Medulla oblongata (tissue), 1 donor: ENCODE measurements at regions not wholly inside any gene's neighbourhood (a gene's known extent, or its start where the extent isn't known, plus 50 kb on each side); places are given as distances from the start of the nearest gene placed in this dataset.
A peak's percentile ranks its signal among the peaks of the same experiment; 100 is the strongest.

Experiments
- DNase-seq: peaks from one replicate; pipeline ENCODE4 v3.0.0-alpha.2; 2015; ENCODE audit errors: extremely low spot score

DNA sequence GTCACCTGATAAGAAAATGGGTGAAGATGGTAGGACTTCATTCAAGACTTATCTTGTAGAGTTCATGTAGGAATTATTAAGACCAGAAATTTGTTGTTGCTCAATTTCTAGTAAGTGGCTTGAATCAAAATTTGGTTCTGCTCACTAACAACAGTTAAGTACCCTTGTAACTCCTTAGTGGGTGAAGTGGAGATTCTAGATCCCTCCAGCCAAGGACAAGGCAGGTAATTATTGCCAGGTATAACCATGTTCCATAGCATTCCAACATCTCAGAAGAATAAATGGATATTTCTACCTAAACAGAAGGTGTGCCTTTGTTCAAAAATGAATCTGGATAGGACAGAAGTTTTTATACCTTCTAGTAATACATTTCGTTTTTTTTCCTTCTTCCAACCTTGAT is 282.3 kb downstream of the DUSP10 start:
- DNase-seq = no peak

DNA sequence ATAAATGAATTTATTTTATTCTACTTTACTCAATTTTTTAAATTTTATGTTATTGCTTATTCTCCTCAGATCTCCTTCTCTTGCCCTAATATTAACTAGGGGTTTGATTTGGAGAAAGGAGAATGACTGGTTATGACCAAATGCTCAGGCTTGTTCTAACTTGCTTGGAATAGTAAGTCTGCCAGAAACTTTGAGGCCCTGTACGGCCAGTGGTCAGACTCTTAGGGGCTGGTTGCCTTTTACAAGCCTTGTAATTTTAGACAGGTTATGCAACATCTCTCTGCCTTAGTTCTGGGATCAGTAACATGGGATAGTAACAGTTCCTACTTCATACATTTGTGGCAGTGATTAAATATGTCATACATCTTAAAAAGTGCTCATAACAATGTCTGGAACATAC is 279.5 kb downstream of the DUSP10 start:
- DNase-seq = no peak

DNA sequence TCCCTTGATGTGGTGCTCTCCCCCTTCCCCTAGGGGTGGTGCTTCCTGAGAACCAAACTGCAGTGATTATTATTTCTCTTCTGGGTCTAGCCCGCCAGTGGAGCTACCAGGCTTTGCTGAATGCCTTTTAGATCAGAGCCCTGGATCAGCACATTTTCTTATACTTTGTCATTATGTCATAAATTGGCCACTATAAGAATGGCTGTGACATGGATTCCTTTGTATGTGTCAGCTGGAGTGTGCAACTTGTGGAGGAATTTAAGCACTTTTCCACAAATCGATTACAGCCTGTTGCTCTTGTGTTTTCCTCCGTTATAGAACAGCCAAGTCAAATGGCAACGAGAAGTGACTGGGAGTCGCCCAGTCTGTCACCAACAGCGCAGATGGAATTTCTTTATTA is 273.3 kb downstream of the DUSP10 start:
- no peak for DNase-seq

DNA sequence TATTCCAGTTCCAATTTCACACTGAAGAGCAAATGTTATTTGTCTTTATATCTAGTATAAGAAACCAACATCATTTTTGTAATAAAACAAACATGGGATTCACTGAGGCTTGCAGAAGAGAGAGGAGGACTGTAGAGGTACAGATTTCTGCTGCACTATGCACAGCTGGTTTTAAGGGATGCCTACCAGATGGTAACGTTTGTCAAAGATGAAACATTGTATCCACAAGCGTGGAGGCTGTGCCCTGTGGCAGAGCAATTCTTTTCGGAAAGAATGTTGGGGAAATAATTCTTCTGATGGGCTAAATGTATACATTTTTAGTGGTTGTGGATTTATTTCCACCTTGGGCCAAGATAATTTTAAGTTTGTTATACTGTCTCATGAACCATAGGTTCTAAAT is 272.4 kb downstream of the DUSP10 start:
- DNase-seq = no peak

DNA sequence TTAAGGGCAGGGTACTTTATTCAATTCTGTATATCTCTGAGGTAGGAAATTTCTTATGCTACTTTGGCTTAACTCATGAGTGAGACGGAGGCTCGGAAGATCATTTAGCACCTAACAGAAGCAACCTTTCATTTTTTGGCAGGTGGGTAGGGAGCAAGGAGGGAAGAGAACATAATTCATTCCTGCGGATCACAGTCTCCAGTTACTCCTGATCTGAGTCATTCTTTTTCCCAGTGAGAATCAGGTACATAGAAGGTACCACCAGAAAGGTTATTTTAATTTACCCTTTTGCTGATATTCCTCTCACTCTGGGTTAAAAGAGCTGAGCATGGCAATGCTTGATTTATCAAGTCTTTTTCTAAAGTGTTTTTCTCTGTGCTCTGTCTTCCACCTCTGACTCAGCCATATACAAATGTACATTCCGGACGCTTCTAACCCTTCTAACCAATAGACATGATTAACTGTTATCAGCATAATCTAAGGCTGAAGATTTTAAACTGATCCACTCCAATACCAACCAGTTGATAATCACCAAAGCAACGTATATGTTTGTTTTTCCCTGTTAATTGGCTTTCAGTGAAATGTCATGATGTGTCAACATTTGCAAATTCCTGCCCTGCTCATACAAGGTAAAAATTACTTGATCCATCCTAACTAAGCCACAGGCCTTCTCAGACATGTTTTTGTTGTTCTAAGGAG is 271.7 kb downstream of the DUSP10 start:
- no peak for DNase-seq

DNA sequence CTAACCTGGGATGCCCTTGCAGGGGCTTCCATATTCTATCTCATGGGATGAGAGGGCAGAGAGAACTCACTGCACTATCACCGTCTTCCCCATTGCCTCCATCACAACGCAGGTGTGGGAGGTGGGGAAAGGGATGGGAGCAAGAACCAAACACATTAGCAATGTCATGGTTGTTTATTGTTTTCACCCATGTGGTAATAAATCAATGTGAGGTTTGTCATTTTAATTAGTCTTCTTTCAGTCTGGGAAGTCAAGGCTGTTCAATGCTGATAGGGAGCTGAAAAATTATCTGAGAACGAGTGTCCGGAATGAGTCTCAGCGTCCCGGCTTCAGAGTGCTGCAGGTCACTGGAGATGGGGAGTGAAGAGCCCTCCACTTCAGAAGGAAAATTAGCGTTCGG is 268.5 kb downstream of the DUSP10 start:
- DNase-seq = no peak

DNA sequence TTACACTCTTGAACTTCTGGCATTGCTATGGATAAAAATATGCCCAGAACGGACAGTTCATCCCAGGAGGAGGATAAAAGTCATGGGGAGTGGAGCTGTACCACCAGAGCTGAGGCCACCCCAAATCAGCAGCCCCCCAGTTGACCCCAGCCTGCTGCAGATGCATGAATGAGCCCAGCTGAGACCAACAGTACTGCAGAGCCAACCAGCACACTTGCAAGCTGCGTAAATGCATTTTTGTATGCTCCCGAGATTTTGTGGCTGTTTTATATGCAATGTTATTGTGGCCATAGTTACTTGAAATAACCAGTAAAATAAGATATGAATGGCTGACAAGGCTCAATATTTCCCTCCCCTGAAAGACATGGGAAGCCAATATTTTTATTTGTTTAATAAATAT is 264.6 kb downstream of the DUSP10 start:
- no peak for DNase-seq

DNA sequence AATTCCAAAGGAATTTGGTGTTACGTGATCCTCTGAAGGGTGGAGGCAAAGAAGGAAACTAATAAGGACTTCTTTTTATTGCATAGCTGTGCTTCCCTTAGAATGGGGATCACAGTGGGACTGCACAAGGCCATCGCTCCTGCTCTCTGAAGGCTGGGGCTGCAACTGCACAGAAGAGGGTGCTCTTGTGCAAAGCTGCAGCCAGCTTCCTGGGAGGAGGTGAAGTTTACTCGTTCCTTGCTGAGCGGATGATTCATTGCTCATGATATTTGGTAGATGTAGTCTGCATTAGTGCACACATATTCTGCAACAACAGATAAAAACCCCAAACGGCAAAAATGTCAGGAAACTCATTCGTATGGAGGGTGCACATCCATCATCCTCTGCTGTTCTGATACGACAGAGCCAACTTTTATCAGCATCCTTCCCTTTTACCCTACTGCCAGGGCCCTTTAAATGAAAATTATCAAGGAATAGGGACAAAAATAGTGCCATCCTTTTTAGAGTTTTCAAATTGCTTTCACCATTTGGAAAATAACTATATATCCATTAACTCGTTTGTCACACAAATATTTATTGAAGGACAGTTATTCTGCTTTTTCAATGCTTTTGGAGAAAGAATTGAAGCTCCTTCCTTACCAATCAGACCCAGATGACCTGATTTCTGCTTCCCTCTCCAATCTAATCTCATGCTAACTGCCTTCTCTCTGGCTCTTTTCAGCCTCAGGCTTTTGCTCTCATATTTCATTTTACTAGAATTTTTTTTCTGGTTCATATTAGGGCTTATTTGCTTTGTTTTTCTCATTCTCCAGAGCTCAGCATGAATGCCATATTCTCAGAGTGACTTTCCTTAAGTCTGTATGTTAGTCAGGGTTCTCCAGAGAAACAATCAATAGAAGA is 263.6 kb downstream of the DUSP10 start:
- DNase-seq = peak; percentile 73

DNA sequence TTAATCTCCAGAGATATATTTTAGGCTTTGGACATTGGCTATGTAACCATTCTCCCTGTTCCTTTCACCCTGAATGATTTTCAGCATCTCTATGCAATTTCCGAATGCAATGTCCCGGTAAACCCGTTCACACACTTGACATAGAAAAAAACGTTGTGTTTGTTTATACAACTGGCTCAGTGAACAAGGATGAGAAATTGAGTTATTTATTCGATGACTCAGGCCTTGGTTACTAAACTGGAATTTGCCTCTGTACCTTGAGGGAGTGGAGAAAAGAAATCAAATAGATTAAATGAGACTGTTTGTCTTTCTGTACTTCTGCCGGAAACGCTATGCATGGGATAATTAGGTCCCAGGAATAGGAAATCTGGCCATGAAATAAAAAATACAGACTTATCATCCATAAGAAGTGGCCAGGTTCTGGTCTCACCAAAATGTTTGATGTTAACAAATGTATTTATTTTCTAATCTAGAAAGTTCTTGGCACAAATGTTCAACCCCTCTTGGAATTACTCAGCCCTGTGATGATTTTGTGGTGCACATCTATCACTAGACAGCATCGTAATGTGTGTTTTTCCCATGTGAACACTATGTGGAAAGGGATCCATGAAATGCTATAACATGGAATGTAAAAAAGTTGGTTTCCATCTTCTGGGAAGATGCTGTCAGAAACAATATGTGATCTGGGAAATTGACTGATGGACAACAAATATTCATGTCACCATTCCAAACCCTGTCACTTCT is 253.9 kb downstream of the DUSP10 start:
- no peak for DNase-seq

DNA sequence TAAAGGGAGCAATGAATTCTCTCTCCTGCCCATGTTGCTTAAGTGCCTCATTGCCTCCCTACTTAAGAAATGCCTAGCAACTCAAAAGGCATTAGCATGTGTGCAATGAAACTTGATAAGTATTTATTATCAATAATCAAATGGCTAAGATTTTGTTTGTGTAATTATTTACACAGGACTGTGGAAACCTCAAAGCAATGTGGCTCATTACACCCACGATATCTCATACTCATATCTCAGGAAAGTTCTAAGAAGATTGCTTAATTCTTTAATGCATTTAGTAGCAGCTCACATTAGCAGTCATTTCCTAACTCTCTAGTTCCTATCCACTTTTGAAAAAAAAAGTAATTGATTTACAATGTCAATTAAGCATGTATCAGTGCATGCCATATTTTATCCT is 253.3 kb downstream of the DUSP10 start:
- DNase-seq = no peak

DNA sequence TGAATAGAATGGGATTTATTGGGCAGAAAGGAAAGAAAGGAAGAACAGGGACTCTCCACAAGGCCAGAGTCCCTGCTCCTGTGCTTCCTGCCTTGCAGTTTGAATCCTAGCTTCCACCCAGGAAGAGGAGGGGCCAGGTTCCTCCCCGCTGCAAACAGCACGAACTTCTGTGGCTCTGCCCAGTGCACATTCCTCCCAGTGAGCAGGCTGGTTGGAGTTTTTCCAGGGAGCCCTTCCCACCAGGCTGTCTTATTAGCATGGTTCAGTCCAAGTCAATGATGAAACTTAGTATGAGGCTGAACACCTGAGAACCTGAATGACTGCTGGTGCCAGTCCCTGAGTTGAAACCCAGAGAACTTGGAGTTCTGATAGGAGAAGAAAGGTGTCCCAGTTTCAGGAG is 247.2 kb downstream of the DUSP10 start:
- DNase-seq = no peak

DNA sequence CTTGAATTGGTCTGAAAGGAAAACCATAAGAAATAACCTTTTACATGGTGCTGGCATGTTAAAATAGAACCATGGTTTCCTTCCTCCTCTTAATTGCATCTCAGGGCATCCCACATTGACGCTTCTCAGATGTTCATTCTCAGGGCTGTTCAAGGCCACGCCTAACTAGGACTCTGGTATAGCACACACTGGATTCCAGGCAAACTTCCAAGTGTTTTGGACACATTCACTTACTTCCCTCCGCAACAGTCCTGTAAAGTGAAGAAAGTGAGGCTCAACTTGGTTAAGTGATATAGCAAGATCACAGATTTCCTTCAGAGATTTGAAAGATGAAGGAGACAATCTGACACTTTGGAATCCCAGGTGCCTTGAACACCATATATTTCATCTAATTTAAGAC is 244.8 kb downstream of the DUSP10 start:
- DNase-seq = no peak

DNA sequence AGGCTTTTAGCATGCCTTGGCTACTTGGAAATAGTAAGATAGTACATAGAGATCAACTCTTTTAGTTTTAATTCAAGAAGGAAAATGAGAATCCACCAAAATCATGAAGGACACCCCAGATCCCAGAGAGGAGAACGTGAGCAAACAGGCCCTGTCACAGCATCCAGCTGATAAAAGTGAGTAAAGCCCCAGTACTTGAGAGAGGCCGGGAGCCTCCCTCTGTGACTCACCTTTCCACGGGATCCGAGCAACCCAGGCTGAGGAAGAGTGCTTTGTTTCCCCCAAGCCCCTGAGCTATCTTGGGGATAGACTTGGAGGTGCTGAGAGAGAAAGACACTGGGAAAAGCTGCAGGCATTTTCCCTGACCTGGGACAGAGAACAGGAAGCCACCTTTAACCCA is 238.6 kb downstream of the DUSP10 start:
- DNase-seq = no peak

DNA sequence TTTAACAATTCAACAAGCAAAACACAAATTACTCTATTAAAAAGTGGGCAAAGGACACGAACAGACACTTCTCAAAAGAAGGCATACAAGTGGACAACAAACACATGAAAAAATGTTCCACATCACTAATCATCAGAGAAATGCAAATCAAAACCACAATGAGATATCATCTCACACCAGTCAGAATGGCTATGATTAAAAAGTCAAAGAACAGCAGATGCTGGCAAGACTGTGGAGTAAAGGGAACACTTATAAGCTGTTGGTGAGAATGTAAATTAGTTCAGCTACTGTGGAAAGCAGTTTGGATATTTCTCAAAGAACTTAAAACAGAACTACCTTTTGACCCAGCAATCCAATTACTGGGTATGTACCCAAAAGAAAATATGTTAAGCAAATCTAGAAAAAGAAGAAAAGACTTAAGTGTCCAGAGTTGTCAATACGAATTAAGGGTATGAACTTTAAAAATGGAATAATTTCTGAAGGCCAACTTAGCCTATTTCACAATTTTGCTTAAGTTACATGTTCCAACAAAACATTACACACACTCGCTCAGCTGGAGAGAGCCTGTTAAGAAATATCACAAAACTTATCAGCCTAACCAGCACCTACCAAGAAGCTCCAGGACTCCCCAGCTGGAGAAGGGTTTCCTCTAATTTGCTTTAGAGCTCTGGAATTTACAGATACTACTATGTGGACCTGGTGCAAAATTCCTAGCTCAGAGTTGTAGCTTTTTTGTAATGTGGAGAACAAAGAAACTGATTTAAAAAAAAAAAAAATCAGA is 232.1 kb downstream of the DUSP10 start:
- DNase-seq = no peak

DNA sequence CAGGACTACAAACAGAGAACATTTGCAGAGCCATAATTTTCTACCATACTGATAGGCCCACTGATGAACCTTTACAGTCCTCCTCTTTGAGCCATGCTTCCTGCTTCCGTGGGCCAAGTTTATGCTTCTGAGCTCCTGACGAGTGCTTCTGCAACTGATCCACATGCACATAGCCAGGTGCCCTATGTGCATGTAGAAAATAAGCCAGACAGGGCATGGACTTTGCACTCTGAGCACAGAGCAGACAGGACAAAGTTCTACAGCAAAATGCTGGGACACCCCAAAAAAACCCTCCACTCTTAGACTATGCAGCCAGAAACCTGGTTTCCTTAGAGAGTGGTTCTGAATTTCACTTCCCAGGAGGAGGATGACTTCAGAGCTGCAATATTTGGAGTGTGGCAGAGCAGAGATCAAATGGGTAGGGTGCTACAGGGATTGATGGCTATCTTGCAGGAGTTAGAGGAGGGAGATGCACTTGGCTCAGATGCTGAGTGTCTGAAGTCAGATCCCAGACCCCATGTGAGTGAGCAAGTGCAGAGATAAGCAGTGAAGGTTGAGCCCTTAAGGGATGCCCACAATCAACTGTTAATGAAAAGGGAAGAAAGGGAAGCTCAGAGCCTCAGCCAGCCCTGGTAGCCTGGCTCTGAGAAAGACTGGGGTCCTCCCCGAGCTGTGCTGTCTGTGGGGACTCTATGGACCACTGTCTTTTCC is 230.9 kb downstream of the DUSP10 start:
- no peak for DNase-seq

DNA sequence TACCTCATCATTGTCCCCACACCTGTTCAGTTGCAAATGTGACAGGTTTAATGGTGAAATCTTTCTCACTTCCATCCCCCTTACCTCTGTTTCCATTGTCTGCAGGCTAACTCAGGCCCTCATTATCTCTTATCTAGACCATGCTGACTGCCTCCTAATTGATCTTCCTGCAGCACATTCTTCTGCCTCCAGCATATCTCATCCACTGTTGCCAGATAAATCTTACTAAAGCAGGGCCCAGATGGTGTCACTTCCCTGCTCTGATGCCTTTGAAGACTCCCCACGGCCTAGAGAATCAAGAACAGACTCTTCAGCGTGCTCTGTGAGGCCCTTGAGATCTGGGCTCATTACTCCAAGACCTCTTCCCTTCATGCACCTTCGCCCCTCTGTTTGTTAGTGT is 230.1 kb downstream of the DUSP10 start:
- no peak for DNase-seq

DNA sequence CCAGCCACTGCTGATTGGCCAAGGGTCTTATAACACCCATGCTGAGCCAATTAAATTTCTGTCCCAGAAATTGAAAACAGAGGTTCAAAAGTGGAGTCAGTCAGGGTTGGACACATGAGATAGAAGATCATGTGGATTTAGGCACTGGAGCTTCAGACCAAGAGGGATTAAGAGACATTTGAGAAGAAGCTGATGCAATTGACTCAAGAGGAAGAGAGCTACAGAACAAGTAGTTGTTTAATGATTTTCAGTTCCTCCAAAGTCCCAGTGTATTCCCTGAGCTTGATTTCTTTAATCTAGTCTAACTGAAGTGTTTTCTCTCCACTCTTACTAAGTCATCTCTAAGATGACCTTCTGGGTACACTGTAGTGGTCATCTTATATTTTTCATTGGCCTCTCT is 227.1 kb downstream of the DUSP10 start:
- DNase-seq = peak; percentile 6

DNA sequence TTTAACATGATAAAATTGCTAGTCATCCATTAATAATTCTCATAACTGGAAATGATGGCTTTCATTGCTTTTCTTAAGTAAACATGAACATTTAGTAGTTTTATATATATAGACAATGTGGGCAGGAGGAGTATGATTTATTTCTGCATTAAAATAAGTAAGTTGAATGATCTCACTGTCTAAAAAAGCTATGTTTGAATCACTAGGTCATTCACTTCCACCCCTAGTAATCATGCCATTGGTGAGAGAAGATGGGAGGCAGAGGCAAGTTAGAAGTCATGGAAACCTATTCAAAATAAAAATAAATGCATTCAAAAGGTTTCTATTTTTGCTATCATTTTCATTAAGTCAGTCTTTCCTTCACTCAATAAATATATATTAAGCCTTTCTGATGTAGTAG is 226.4 kb downstream of the DUSP10 start:
- no peak for DNase-seq

DNA sequence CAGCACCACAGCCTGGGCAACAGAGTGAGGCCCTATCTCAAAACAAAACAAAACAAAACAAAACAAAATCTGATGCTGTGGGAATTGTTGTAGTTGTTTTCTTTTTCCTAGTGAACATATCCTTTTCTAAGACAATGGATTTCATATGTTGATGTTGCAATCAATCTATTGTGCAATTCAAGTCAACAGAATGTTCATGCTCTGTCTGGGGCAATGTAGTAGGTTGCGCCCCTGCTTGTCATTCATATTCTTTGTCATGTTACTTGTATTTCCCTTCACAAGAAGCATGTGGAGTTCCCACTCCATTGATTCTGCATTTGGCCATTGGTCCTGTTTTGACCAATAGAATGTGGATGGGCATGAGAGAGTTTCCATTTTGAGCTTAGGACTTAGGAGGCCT is 223.9 kb downstream of the DUSP10 start:
- DNase-seq = no peak

DNA sequence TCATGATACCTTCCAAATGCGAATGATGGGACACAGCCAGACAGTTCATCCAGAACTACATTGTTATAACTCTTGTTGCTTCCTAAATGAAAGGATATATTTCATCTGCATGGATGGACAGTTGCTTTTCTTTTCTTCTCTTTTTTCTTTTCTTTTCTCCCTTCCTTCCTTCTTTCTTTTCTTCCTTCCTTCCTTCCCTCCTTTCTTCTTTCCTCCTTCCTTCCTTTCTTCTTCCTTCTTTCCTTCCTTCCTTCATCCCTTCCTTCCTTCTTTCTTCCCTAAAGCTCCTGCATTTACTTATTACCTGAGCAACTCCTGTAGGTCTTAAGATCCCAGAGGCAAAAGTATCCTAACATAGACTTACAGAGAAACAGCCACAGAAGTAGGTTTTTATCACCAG is 221.6 kb downstream of the DUSP10 start:
- no peak for DNase-seq

DNA sequence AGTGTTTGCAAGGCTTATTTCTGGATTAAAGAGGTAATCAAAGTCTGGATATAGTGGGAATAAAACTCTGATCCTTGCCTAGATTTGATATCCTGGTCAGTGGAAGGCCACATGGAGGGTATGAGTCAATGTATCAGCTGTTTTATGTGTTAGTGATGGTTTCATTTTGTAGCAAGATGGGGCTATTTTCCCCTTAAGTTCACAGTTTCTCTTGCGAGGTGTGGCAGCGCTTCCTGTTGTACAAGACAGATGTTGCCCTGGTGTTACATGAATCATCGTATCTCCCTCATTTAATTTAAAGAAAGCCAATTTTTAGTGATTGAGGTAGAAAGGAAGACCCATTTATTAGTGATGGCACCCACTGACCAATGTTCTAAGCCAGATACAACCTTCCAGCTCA is 220.2 kb downstream of the DUSP10 start:
- DNase-seq = no peak
